ENCODE measurements at regions not wholly inside any gene's neighbourhood (a gene's known extent, or its start where the extent isn't known, plus 50 kb on each side); places are given as distances from the start of the nearest gene placed in this dataset.

GRCh38 chr20:60837173-60837770 is 414.8 kb upstream of the CDH4 start:
- H3K9me3 ChIP-seq (ENCODE audit: control insufficient read depth, insufficient read depth, low read depth, low read length) = no peaks in the 10 kb centered on the region
- TF ChIP-seq WT1 (tag by site-specific recombination; IDR thresholded peaks at IDR 0.05) = no peak
- H3K36me3 ChIP-seq (ENCODE audit: control insufficient read depth in 2 of 2, insufficient read depth in 1 of 2, low read length in 2 of 2) = no peaks in the 10 kb centered on the region
- ChIA-PET CTCF (no interaction called here), POLR2A (no interaction called here)
- no peak overlapping the region for H3K27ac ChIP-seq (ENCODE audit: extremely low read depth, low read depth, low read length)
- no peak overlapping the region for H3K4me3 ChIP-seq (ENCODE audit: low read depth, low read length)
- H3K4me1 ChIP-seq (ENCODE audit: control insufficient read depth, insufficient read depth, low read length) = no peaks in the 10 kb centered on the region

- H3K27ac ChIP-seq (ENCODE audit: extremely low read depth, low read depth, low read length) = no peak overlapping the region
- H3K36me3 ChIP-seq (ENCODE audit: control insufficient read depth in 2 of 2, insufficient read depth in 1 of 2, low read length in 2 of 2) = no peaks in the 10 kb centered on the region
- TF ChIP-seq EGR2 (tag by site-specific recombination; IDR thresholded peaks at IDR 0.05; ENCODE audit: low read depth) (no peak), TCF7L2 (IDR thresholded peaks at IDR 0.05; ENCODE audit: borderline replicate concordance, low read depth, low read length) (no peak), GLI4 (tag by site-specific recombination; IDR thresholded peaks at IDR 0.05) (no peak), KLF10 (tag by site-specific recombination; IDR thresholded peaks at IDR 0.05) (no peak), ZIC2 (tag by site-specific recombination; IDR thresholded peaks at IDR 0.05) (no peak), ZNF37A (tag by site-specific recombination; IDR thresholded peaks at IDR 0.05) (no peak), PRDM10 (tag by site-specific recombination; IDR thresholded peaks at IDR 0.05) (no peak)
- CTCF ChIA-PET = no interaction called here
- POLR2A ChIA-PET = no interaction called here
- no peaks in the 10 kb centered on the region for H3K4me1 ChIP-seq (ENCODE audit: control insufficient read depth, insufficient read depth, low read length)
- H3K9me3 ChIP-seq (ENCODE audit: control insufficient read depth, insufficient read depth, low read depth, low read length) = no peaks in the 10 kb centered on the region
- no peak overlapping the region for H3K4me3 ChIP-seq (ENCODE audit: low read depth, low read length)
Observed at GRCh38 chr20:60838297-60838696, 413.8 kb upstream of the CDH4 start.

DNA sequence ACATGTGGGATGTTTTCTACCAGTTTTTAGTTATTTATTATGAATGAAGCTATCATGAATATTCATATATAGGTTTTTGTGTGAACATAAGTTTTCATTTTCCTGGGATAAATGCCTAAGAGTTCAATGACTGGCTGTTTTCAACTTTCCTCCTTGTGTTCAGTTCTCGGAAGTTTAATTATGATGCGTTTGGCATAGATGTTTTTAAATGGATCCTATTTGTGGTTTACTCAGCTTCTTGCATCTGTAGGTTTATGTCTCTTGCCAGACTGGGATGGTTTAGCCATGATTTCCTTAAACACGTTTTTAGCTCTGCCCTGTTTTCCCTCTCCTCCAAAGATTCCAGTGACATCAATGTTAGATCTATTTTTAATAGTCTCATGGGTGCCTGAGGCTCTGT is 411.1 kb upstream of the CDH4 start:
- Histone ChIP-seq H3K36me3 (ENCODE audit: control insufficient read depth in 2 of 2, insufficient read depth in 1 of 2, low read length in 2 of 2) (no peaks in the 10 kb centered on the region), H3K27ac (ENCODE audit: extremely low read depth, low read depth, low read length) (no peak overlapping the region), H3K4me3 (ENCODE audit: low read depth, low read length) (no peak overlapping the region), H3K9me3 (ENCODE audit: control insufficient read depth, insufficient read depth, low read depth, low read length) (no peaks in the 10 kb centered on the region), H3K4me1 (ENCODE audit: control insufficient read depth, insufficient read depth, low read length) (no peaks in the 10 kb centered on the region)
- CTCF ChIA-PET = interaction anchor here (0.9 kb wide), 1 partner anchor 11 kb away, joined by 3 read pairs; no protein-coding TSS in a partner anchor
- POLR2A ChIA-PET = no interaction called here
- TF ChIP-seq ZNF324 (tag by site-specific recombination; IDR thresholded peaks at IDR 0.05) (no peak), ZNF155 (tag by site-specific recombination; IDR thresholded peaks at IDR 0.05) (no peak), GLIS2 (tag by site-specific recombination; IDR thresholded peaks at IDR 0.05) (no peak), KLF9 (tag by site-specific recombination; IDR thresholded peaks at IDR 0.05; ENCODE audit: low read depth) (no peak), ZBTB1 (tag by site-specific recombination; IDR thresholded peaks at IDR 0.05) (no peak), ZNF221 (tag by site-specific recombination; IDR thresholded peaks at IDR 0.05; ENCODE audit: borderline replicate concordance) (no peak), ZBTB49 (tag by site-specific recombination; IDR thresholded peaks at IDR 0.05; ENCODE audit: low read depth) (no peak), ZSCAN23 (tag by site-specific recombination; IDR thresholded peaks at IDR 0.05) (no peak), GLIS1 (tag by site-specific recombination; IDR thresholded peaks at IDR 0.05) (no peak), HOXD13 (CRISPR knock-in tag; IDR thresholded peaks at IDR 0.05; ENCODE audit: borderline replicate concordance) (no peak)
- TF ChIP-seq, protein P1, sequence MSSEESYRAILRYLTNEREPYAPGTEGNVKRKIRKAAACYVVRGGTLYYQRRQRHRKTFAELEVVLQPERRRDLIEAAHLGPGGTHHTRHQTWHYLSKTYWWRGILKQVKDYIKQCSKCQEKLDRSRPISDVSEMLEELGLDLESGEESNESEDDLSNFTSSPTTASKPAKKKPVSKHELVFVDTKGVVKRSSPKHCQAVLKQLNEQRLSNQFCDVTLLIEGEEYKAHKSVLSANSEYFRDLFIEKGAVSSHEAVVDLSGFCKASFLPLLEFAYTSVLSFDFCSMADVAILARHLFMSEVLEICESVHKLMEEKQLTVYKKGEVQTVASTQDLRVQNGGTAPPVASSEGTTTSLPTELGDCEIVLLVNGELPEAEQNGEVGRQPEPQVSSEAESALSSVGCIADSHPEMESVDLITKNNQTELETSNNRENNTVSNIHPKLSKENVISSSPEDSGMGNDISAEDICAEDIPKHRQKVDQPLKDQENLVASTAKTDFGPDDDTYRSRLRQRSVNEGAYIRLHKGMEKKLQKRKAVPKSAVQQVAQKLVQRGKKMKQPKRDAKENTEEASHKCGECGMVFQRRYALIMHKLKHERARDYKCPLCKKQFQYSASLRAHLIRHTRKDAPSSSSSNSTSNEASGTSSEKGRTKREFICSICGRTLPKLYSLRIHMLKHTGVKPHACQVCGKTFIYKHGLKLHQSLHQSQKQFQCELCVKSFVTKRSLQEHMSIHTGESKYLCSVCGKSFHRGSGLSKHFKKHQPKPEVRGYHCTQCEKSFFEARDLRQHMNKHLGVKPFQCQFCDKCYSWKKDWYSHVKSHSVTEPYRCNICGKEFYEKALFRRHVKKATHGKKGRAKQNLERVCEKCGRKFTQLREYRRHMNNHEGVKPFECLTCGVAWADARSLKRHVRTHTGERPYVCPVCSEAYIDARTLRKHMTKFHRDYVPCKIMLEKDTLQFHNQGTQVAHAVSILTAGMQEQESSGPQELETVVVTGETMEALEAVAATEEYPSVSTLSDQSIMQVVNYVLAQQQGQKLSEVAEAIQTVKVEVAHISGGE (tag by site-specific recombination; conservative IDR thresholded peaks at IDR 0.05; ENCODE audit: low read depth) = no peak

Data from HEK293 (cell line).